ENCODE measurements at regions not wholly inside any gene's neighbourhood (a gene's known extent, or its start where the extent isn't known, plus 50 kb on each side); places are given as distances from the start of the nearest gene placed in this dataset.
A peak's percentile ranks its signal among the peaks of the same experiment; 100 is the strongest.

- no peak for DNase-seq
Observed at GRCh38 chr3:31357451-31357850, 175.3 kb upstream of the STT3B start.

- DNase-seq: no peak
Observed at GRCh38 chr3:31358473-31359070, 174.2 kb upstream of the STT3B start.

DNA sequence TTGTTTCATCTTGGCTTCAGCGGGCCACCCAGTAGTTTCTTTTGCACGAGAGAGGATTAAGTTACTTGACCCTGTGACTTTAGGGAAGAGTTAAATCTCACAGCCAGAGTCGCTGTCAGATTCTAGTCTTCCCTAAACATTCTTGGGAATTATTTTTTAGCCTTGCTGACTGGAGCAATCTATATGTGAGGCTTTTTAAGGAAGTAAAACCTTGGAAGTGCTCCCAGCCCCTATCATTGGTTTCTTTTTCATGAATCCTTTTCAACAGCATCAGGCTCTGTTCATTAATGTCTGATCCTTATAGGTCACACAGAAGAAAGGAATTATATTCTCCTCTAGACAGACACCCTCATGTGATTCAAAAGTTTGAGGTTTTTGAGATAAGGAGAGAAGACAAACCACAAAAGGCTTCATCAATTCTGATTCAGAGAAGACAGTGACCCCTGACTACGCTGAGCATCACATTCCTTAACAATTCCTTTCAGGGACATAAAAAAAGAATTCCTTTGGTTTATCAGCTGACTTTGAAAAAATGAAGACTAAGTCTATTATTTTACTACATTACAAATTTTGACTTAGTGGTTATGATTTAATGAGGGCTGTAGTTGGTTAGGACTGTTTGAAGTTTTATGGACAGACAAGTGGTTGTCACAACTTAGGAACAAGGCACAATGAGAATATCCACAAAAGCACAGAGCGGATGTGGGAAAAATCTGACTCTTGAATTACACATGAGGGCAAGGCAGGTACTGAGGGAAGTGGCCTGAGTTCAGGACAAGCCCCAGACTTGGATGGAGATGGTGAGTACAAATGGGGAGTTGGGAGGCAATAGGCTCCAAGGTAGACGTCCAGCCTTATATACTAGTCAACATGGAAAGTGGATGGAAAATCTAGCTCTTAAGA is 171.1 kb upstream of the STT3B start:
- DNase-seq: no peak

DNA sequence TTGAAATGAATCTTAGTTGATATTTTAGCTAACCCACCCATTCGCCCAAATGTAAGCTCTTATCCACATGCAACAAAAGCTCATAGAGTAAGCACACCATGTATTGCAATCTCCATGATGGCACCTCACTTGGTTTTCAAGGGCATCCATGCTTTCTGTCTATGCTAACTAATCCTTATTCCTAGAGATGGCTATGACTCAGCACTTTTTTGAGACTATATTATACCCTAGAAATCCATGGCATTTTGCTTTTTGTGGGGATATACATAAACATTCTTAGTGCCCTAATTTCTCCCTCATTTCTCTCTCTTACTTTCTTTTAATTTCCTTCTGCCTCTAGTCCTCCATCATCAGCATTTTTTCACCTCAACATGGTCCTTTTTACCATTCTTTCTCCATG is 168.5 kb upstream of the STT3B start:
- peak; percentile 5 for DNase-seq

DNA sequence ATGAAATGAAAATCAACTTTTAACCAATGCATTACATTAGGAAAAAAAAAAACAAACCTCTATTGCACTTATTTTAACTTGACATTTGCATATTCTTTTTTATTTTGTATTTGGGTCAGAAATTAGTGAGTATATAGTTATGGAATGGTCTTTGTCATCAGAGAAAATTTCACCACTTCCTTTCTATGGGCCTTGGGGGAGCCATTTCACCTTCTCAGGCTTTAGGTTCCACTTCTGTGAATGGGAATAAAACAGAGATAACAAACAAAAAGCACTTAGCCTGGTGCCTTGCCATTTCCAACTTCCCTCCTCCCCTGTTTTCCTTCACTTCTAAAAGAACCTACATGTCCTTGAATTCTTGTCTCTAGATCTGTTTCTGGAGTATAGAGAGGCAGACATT is 168.0 kb upstream of the STT3B start:
- DNase-seq: peak; percentile 13

DNA sequence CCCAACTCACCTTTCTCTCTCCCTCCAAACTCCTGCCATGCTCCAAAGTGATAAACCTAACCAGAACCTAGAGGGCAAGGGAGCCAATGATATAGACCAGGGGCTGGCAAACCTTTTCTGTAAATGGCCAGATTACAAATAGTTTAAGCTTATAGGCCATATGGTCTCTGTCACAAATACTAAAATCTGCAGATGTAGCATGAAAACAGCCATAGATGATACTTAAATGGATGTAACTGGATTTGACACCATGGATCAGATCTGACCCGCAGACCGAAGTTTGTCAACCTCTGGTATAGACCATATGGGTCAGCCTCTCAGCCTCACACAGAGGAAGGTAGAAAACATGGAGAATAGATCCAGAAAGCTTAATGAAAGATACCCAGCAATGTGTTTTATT is 165.2 kb upstream of the STT3B start:
- DNase-seq: no peak

GRCh38 chr3:31369637-31370379 is 162.9 kb upstream of the STT3B start:
- no peak for DNase-seq

GRCh38 chr3:31370380-31370666 is 162.4 kb upstream of the STT3B start:
- no peak for DNase-seq

DNA sequence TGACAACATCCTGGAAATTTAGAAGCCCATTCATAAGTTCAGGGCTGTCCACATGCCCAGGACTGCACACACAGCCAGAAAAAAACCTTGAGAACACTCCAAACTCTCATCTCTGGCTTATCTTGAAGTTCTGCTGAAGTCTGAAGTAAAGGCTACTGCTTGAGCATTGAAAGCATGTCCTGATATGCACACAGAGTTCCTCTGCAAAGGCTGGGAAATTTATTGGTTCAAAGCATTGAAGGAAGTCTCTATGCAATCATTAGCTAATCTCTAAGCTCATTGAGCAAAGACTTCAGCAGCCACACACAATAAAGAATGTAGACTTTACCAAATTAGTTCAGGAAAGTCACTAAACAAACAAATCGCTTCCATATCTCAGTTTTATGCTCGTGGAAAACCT is 162.0 kb upstream of the STT3B start:
- no peak for DNase-seq

DNA sequence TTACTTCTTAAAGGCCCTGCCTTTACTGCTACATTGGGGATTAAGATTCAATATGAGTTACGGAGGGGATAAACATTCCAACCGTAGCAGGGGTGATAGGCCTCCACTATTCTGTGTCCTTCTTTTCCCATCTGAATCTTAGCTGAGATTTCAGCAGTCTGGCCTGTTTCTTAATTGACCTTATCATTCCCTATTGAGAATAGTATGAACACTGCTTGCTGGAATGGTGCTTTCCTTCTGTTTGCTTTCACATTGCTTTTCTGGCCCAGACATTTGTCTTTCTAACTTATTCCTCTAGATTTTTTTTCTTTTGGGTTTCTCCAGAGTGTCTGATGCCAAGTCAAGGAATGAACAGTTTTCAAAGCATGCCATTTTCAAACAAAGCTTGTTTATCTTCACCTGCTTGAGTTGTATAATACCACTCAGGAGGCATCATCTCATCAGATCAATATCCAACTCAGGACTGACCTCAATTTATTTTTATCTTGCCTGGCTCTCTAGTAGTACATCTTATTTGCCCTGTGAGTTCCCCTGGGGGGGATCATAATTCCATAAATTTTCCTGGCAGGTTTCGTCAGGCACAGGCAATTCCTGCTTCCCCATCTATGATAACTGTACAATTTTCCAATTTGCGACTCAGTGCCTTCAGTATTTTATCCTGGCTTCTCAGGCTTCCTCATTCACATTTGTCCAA is 161.1 kb upstream of the STT3B start:
- DNase-seq: no peak

DNA sequence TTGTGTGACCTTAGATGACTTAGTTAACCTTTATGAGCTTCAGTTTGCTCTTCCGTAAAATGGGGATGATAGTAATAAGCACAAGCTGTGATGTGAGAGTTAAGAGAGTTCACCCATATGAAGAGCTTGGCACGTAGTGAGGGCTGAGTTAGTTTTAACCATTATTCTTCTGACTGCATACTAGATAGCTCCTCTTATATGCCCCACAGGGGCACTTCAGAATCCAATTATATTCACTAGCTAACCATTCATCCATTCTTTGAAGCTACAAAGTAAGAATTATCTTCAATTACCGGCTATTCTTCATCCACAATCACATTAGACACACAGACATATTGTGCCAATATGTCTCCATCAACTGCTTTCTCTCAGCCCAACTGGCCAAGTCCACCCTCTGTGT is 159.0 kb upstream of the STT3B start:
- DNase-seq: peak; percentile 82

- DNase-seq: no peak
Observed at GRCh38 chr3:31377045-31377642, 155.6 kb upstream of the STT3B start.

- DNase-seq: no peak
Observed at GRCh38 chr3:31378231-31378630, 154.5 kb upstream of the STT3B start.

DNA sequence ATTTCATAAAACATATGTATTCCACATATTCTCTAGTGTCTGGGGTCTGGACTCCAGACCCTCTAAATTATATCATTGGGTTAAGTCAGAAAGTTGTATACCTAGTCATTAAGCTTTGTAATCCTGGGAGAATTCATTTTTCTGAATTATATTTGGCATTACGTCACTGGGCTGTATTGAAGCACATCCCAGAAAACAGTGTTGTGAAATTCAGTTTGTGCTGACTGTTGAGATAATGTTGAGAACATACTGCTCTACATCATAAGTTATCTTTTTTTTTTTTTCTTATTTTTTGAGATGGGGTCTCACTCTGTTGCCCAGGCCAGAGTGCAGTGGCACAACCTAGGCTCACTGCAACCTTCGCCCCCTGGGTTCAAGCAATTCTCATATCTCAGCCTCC is 153.1 kb upstream of the STT3B start:
- no peak for DNase-seq

- DNase-seq: no peak
Observed at GRCh38 chr3:31382856-31383255, 149.9 kb upstream of the STT3B start.

DNA sequence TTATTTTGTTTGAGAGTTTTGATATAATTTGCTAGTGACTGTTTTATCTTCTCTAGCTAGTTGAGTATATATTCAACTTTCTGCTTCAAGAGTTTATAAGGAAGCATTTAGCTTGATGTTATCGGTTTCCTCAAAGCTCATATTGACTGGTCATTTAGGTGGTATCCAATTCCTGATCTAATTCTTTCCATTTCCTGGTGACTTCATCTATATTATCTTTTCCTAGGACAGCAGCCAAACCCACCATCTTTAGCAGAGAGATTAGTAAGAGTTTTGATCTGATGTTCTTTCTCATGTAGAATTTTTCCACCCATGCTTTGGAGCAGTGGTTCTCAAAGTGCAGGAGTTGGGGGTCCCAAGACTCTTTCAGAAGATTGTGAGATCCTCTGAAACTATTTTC is 148.6 kb upstream of the STT3B start:
- DNase-seq: no peak

- DNase-seq: no peak
Observed at GRCh38 chr3:31389939-31390338, 142.8 kb upstream of the STT3B start.

DNA sequence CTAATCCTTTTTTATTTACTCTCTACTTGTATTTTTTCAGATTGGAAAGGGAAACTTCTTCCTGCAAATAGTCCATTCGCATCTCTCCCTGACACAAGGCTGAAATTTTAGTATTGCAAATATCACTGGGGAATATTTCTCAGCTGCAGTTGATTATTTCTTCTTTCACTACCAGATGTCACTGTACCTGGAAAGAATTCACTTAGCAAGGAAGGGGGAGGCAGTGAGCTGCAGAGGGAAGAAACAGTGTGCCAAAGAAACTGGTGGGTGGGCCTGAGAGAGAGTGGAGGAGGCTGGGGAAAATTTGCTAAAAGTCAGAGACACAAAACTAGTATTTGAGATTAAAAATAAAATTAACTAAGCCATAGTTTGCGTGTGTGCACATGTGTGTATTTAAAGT is 142.3 kb upstream of the STT3B start:
- DNase-seq: no peak

DNA sequence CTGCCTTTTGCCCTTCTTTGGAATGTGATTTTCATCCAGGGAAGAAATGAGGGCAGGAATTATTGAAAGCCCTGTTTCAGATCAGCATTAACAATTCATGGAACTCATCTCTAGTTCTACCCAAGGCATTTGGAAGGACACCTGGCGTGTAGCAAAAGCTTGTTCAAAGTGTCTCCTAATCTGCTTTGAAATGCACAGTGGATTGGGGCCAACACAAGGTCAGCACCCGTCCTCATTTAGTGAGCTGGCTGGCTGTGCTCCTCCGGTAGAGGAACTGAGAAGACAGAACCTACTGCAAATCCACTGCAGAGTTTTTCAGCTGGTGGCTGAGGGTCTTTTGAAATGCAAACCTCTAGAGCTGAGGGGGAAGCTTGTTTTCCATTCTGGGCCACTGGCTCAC is 141.6 kb upstream of the STT3B start:
- no peak for DNase-seq

- DNase-seq: no peak
Observed at GRCh38 chr3:31392568-31392967, 140.2 kb upstream of the STT3B start.

DNA sequence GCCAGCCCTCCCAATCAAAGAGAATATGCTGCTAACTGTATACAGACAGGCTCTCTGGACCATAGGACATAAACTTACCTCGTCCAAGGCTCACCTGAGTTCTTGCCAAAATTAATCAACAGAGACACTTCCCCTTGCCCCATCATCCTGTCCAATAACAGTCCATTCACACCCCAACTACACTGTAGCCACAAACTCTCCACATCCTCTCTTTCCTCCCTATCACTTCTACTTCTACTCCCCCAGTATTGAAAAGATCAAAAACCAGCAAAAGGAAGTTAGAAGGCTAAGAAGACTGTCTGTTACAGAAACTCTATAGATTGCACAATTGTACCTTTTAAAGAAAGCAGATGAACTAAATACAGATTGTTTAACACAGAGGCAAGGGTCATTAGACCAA is 133.5 kb upstream of the STT3B start:
- no peak for DNase-seq

GRCh38 chr3:31402117-31402516 is 130.6 kb upstream of the STT3B start:
- no peak for DNase-seq

DNA sequence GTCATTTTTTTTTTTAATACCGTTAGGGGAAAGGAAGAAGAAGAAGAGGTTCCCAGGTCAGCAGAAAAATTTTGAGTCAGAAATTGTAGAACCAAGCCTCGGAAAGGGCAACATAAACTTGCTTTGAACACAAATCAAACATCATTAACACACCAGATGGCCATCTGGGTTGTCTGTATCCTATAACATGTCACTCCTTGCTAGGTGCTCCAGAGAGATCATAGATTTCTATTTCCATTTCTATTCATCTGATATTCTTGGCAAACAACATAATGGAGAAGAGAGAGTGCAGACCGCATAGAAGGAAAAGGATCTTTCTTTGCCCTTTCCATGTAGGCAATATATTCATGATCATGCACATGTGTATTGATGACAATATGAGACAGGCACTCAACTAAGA is 129.5 kb upstream of the STT3B start:
- no peak for DNase-seq

All from NCI-H69 (cell line).